ENCODE measurements at regions not wholly inside any gene's neighbourhood (a gene's known extent, or its start where the extent isn't known, plus 50 kb on each side); places are given as distances from the start of the nearest gene placed in this dataset.

DNA sequence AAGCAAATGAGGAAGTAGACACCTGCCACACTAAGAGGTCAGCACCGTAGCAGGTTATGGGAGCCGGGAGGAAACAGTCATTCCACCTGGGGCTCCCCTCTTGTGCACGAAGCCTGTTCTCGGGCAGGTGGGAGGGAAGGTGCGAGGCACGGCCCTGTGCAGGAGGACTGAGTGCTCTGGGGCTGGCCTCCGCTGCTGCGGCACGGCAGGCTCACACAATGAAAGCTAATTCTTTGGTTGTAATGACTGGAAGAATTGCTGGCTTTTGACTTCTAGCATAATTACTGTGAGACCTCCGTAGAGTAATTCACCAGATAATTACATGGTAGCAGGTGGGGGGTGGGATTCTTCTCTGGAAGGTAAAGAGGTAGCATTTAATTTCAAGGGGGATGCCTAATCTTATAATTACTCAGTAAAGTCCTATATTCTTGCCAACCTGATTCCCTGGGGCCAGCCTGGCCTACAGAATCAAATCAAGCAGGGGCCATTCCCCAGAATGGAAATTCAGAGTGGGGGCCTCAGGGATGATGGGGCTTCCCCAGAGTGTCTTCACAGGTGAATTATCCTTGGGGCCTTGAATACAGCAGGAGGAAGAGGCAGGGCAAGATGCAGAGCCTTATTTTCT lies 129.1 kb downstream of the TPRA1 start:
- peaks cover 74% of the 10 kb centered on the region for H3K27me3 Mint-ChIP-seq (ENCODE audit: low read depth)
- TF ChIP-seq, protein P1, sequence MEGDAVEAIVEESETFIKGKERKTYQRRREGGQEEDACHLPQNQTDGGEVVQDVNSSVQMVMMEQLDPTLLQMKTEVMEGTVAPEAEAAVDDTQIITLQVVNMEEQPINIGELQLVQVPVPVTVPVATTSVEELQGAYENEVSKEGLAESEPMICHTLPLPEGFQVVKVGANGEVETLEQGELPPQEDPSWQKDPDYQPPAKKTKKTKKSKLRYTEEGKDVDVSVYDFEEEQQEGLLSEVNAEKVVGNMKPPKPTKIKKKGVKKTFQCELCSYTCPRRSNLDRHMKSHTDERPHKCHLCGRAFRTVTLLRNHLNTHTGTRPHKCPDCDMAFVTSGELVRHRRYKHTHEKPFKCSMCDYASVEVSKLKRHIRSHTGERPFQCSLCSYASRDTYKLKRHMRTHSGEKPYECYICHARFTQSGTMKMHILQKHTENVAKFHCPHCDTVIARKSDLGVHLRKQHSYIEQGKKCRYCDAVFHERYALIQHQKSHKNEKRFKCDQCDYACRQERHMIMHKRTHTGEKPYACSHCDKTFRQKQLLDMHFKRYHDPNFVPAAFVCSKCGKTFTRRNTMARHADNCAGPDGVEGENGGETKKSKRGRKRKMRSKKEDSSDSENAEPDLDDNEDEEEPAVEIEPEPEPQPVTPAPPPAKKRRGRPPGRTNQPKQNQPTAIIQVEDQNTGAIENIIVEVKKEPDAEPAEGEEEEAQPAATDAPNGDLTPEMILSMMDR (IDR thresholded peaks at IDR 0.05; ENCODE audit: unreplicated experiment in 3 of 3): no peak

DNA sequence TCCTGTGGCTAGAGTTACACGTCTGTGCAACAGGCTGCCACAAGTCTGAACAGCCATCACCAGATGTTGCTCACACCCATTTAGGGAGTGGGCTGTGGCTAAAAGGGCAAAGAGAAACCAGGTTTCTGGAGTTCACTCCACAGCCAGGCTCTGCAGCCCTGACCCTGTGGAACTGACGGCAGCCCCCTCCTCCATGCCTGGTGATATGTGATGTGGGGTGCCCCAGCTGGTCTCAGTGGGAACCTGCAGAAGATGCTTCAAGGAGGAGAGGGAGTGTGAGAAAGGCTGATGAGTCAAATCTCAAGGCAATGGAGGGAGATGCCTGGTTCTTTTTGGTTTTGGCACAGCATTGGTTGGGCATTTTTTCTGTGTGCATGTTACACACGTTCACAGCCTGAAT lies 130.6 kb downstream of the TPRA1 start:
- Mint-ChIP-seq H3K9me3 (no peaks in the 10 kb centered on the region), H3K4me3 (no peak overlapping the region), H3K4me1 (peaks cover 5% of the 10 kb centered on the region), H3K36me3 (ENCODE audit: low read depth) (peaks cover 3% of the 10 kb centered on the region), H3K27ac (no peak overlapping the region), H3K27me3 (ENCODE audit: low read depth) (peaks cover 80% of the 10 kb centered on the region)
- TF ChIP-seq, protein P1 (IDR thresholded peaks at IDR 0.05; ENCODE audit: unreplicated experiment in 3 of 3): no peak

More for the DNA sequence above, 129.1 kb downstream of the TPRA1 start:
- Mint-ChIP-seq H3K4me3 (no peak overlapping the region), H3K9me3 (no peaks in the 10 kb centered on the region), H3K27ac (no peak overlapping the region), H3K4me1 (peaks cover under 1% of the 10 kb centered on the region), H3K36me3 (ENCODE audit: low read depth) (peaks cover 3% of the 10 kb centered on the region)

DNA sequence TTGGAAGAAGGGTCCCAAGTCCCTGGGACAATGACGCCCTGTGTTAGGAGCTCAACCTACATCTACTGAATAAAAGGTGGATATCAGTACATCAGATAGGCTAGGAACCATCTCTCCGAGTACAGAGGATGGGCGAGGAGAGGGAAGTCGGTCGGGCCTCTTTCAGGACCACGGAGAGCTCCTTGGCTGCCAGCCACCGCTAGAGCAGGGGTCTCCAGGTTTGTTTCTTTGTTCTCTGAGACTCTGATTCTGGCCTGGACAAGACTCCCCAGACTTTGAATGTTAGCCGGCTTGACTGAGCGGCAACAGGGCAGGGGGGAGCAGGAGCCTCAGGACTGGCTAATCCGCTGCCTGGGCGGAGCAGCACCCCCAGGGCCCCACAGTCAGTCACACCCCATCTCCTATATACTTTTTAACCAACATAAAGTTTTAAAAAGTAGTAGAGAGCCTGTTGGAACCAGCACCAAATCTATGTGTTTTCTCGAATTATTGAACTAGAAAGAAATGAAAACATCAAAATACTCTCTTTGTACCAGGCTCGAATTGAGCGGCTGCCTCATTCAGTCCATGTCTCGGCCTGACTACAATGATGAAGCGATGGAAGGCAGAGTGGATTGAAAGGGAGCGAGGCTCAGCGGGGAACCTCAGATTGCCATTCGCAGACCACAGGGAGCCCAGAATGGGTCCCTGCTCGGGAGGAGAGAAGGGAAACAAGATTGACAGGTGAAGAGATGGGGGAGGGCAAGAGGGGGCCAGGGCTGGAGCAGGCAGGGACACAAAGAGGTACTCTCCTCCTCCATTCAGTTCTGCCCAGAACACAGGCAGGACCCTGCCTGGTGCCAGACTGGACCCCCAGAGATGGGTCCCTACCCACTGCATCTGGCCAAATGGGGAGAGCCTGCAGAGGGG lies 131.6 kb downstream of the TPRA1 start:
- TF ChIP-seq, protein P1 (IDR thresholded peaks at IDR 0.05; ENCODE audit: unreplicated experiment in 3 of 3): no peak
- no peaks in the 10 kb centered on the region for H3K9me3 Mint-ChIP-seq
- peak overlapping the region in 1 of 3 experiments; percentile 36 for H3K4me3 Mint-ChIP-seq
- H3K36me3 Mint-ChIP-seq (ENCODE audit: low read depth): peaks cover 3% of the 10 kb centered on the region
- no peak overlapping the region for H3K27ac Mint-ChIP-seq
- H3K27me3 Mint-ChIP-seq (ENCODE audit: low read depth): peaks cover 82% of the 10 kb centered on the region
- peaks cover 5% of the 10 kb centered on the region for H3K4me1 Mint-ChIP-seq

DNA sequence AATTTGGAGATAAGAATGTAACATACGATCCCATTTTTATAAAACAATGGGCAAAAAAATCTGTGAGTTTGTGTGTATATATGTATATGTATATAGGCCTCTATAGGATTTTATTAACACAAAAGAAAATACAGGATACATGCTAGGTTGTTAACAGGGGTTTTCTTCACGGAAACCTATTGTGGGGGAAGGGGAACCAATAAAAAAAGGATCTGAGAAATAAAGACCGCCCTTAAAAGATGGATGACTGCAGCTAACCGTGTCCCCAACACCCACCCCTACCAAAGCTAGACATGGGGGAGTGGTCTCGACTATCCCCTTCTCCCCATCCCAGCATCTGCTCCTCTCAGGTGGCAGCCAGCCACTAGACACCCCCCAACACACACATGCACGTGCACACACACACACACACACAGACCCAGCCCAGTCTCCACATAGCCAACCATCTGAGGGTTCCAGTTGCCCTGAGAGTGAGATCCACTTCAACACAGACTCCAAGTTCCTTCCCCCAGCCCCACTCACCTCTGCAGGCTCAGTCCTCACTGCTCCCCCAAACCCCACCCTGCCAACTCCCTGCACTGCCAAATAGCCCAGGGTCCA lies 132.9 kb downstream of the TPRA1 start:
- Mint-ChIP-seq H3K27ac (no peak overlapping the region), H3K4me1 (peaks cover 5% of the 10 kb centered on the region), H3K4me3 (no peak overlapping the region), H3K36me3 (ENCODE audit: low read depth) (peaks cover 3% of the 10 kb centered on the region), H3K27me3 (ENCODE audit: low read depth) (peaks cover 87% of the 10 kb centered on the region), H3K9me3 (no peaks in the 10 kb centered on the region)
- TF ChIP-seq, protein P1 (IDR thresholded peaks at IDR 0.05; ENCODE audit: unreplicated experiment in 3 of 3): no peak

DNA sequence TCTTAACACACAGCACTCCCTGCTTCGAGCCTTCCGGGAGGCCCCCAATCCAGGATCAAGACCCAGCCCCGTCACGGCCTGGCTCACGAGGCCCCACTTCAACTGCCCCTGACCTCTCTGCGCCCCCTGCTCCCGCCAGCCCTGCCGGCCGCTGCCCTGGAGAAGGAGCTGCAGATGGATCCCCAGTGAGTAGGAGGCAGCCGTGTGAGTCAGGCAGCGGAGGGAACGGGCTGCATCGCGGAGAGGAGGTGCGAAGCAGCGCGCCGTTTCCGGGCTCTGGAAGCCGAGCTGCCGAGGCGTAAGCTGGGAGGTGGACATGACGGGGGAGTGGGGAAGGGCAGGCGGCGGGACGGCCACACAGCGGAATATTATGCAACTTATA lies 133.4 kb downstream of the TPRA1 start:
- Mint-ChIP-seq H3K27ac (no peak overlapping the region), H3K27me3 (ENCODE audit: low read depth) (peaks cover 87% of the 10 kb centered on the region), H3K4me1 (peaks cover 5% of the 10 kb centered on the region), H3K4me3 (no peak overlapping the region), H3K9me3 (no peaks in the 10 kb centered on the region), H3K36me3 (ENCODE audit: low read depth) (peaks cover 3% of the 10 kb centered on the region)
- TF ChIP-seq, protein P1 (IDR thresholded peaks at IDR 0.05; ENCODE audit: unreplicated experiment in 3 of 3): no peak
